GM06990 (cell line): ENCODE measurements at regions not wholly inside any gene's neighbourhood (a gene's known extent, or its start where the extent isn't known, plus 50 kb on each side); places are given as distances from the start of the nearest gene placed in this dataset.

ENCODE experiments used
- DNase-seq: peaks from one replicate; pipeline ENCODE4 v3.0.0-alpha.2; 2011; ENCODE audit not compliant: insufficient read length; ENCODE audit errors: extremely low read depth
- H3K27me3 ChIP-seq: replicated peaks from 2 replicates; pipeline ENCODE4 v1.6.0; 2011; ENCODE audit warnings: low read length; ENCODE audit not compliant: control insufficient read depth, insufficient read depth
- H3K36me3 ChIP-seq: 2 replicates; pipeline ENCODE4 v1.5.1; 2011; ENCODE audit warnings: low read length; ENCODE audit not compliant: control insufficient read depth, insufficient read depth
- H3K4me3 ChIP-seq: replicated peaks from 2 replicates; pipeline ENCODE4 v1.5.1; 2011; ENCODE audit warnings: low read depth, mild to moderate bottlenecking, control low read depth, low read length
- TF ChIP-seq, protein P1 (sequence below): IDR thresholded peaks from 2 replicates; pipeline ENCODE4 v1.5.1; 2011; ENCODE audit warnings: low read length, control low read depth, mild to moderate bottlenecking, inconsistent platforms; ENCODE audit not compliant: insufficient read depth, poor library complexity, severe bottlenecking

DNA sequence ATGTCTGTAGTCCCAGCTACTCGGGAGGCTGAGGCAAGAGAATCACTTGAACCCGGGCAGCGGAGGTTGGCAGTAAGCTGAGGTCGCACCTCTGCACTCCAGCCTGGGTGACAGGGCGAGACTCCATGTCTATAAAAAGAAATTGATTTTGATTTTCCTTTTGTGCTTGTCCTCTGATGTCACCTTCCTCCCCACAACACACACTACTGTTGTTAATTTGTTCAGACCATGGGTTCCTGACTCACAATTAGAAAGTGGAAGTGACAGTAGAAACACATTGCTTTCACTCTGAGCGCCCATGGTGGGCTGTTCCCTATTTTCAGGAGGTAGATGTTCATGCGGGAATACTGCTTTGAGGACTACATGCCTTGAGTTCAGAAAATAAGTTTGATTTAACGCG lies 165.5 kb upstream of the KCNJ6 start:
- no peaks in the 10 kb centered on the region for H3K27me3 ChIP-seq
- no peak for DNase-seq
- no peaks in the 10 kb centered on the region for H3K36me3 ChIP-seq
- no peak overlapping the region for H3K4me3 ChIP-seq
- TF ChIP-seq, protein P1, sequence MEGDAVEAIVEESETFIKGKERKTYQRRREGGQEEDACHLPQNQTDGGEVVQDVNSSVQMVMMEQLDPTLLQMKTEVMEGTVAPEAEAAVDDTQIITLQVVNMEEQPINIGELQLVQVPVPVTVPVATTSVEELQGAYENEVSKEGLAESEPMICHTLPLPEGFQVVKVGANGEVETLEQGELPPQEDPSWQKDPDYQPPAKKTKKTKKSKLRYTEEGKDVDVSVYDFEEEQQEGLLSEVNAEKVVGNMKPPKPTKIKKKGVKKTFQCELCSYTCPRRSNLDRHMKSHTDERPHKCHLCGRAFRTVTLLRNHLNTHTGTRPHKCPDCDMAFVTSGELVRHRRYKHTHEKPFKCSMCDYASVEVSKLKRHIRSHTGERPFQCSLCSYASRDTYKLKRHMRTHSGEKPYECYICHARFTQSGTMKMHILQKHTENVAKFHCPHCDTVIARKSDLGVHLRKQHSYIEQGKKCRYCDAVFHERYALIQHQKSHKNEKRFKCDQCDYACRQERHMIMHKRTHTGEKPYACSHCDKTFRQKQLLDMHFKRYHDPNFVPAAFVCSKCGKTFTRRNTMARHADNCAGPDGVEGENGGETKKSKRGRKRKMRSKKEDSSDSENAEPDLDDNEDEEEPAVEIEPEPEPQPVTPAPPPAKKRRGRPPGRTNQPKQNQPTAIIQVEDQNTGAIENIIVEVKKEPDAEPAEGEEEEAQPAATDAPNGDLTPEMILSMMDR: no peak

DNA sequence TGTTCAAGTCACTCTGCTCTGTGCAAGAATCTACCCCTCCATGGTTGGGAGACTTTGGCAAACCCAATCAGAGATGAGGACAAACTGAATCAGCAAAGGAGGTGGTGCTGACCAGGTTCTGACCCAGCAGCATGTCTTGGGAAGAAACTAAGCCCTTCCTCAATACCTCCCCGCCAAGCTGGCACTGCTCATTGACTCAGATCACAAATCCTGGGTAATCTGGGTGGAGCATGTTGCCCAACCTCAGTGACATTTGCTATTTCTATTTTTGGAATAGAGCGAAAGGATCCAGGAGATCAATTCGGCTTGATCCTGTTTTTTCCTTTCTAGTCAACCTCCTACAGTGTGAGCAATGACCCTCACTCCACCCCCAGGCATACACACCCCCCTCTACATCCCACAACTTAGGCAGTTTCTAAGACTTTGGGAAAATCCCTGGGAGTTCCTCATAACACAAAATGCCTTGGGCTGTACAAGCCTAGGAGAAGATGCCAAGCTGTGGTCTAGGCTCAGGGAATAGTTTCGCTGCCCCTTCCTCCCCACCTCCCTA lies 166.8 kb upstream of the KCNJ6 start:
- H3K27me3 ChIP-seq: no peaks in the 10 kb centered on the region
- DNase-seq: no peak
- no peak overlapping the region for H3K4me3 ChIP-seq
- no peaks in the 10 kb centered on the region for H3K36me3 ChIP-seq
- TF ChIP-seq, protein P1: no peak

DNA sequence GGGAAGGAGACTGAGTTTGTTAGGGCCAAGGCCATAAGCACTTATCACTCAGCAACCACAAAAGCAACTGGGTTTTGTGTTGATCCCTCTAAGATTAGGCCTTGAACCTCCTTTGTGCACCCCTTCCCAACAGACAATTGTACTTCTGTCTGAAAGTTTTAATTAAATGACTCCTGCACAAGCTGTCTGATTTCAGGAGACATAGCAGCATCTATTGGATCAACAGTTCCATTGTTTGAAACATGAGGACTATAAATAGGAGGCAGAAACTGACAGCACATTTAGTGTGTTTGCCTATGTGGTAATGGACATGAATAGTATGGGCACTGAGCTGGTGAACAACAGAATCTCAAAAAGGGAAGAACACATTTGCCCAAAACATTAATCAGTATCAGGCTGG lies 167.3 kb upstream of the KCNJ6 start:
- no peaks in the 10 kb centered on the region for H3K36me3 ChIP-seq
- H3K4me3 ChIP-seq: no peak overlapping the region
- TF ChIP-seq, protein P1: no peak
- H3K27me3 ChIP-seq: no peaks in the 10 kb centered on the region
- no peak for DNase-seq

DNA sequence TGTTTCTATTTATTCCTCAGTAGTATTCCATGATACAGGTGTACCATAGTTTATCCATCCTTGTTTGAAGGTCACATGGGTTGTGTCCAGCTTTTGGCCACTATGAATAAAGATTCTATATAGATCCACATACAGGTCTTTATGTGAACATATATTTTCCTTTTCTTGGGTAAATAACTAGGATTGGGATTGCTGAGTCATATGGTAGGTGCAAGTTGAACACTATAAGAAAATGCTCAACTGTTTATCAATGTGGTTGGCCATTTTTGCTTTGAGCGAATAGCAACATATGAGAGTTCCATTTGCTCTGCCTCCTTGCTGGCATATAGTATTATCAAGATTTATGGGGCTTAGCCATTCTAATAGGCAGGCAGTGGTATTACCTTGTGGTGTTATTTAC lies 170.2 kb upstream of the KCNJ15 start:
- no peak for DNase-seq
- TF ChIP-seq, protein P1: no peak

DNA sequence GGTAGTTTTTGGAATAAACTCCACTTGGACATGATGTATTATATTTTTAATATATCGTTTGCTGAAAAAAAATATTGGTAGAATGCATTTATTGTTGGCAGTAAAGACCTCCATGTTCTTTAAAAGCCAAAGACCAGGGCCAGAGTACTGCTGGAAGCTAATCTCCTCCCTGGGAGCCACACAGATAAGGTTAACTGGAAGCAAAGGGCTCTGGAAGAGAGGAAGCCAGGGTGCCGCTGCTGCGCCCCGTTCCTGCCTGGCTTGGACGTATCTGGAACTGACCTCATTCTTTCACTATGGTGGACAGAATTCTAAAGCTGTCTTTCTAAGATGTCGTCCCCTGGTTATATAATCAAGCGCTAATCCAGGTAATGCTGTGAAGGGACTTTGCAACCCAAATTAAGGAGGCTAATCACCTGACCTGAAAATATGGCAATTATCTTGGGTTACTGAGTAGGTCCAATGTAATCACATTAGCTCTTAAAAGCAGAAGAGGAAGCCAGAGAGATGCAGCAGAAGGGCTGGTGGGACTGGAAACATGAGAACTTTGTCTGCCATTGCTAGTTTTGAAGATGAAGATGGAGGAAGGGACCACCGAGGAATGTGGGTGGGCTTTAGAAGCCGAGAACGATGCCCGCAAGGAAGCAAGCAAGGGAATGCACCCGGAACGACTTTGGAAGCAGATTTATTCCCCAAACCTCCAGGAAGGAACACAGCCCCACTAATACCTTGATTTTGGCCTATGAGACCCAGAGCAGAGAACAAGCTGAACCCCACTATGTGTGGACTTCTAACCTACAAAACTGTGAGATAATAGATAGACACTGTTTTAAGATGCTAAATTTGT lies 167.7 kb upstream of the KCNJ15 start:
- Histone ChIP-seq H3K27me3 (no peaks in the 10 kb centered on the region), H3K4me3 (no peak overlapping the region), H3K36me3 (no peaks in the 10 kb centered on the region)
- DNase-seq: no peak
- TF ChIP-seq, protein P1: no peak

More for the DNA sequence above, 170.2 kb upstream of the KCNJ15 start:
- no peak overlapping the region for H3K4me3 ChIP-seq
- no peaks in the 10 kb centered on the region for H3K36me3 ChIP-seq
- no peaks in the 10 kb centered on the region for H3K27me3 ChIP-seq
